Hepatocyte (in vitro differentiated cells): ENCODE measurements at regions not wholly inside any gene's neighbourhood (a gene's known extent, or its start where the extent isn't known, plus 50 kb on each side); places are given as distances from the start of the nearest gene placed in this dataset.
"Not testable (repeated sequence)": the region's sequence is repeated elsewhere in the genome, so short reads cannot be mapped to it uniquely, and the experiment has no call there.

ENCODE experiments used
- DNase-seq: peaks from one replicate; pipeline ENCODE4 v3.0.0-alpha.2; 2016; ENCODE audit warnings: low spot score
- H2AFZ ChIP-seq: fragments of 200-600 bp; sonication (generic); 2 replicates; pipeline ENCODE4 v1.6.0; 2016; ENCODE audit warnings: antibody characterized with exemption, mild to moderate bottlenecking
- H3K27ac ChIP-seq: fragments of 200-600 bp; sonication (generic); 2 replicates; pipeline ENCODE4 v1.5.1; 2016; ENCODE audit warnings: mild to moderate bottlenecking
- H3K27me3 ChIP-seq: fragments of 200-600 bp; sonication (generic); 2 replicates; pipeline ENCODE4 v1.6.1; 2016
- H3K36me3 ChIP-seq: fragments of 200-600 bp; sonication (generic); replicated peaks from 2 replicates; pipeline ENCODE4 v1.5.1; 2016; ENCODE audit warnings: low read depth; ENCODE audit not compliant: insufficient read depth
- H3K4me1 ChIP-seq: fragments of 200-600 bp; sonication (generic); 2 replicates; pipeline ENCODE4 v1.5.1; 2016; ENCODE audit warnings: mild to moderate bottlenecking, moderate library complexity; ENCODE audit not compliant: insufficient read depth
- H3K4me2 ChIP-seq: fragments of 200-600 bp; sonication (generic); 2 replicates; pipeline ENCODE4 v1.6.0; 2016
- H3K4me3 ChIP-seq: fragments of 200-600 bp; sonication (generic); 2 replicates; pipeline ENCODE4 v1.5.1; 2016; ENCODE audit warnings: mild to moderate bottlenecking
- H3K79me2 ChIP-seq: fragments of 200-600 bp; sonication (generic); 2 replicates; pipeline ENCODE4 v1.6.0; 2017; ENCODE audit warnings: mild to moderate bottlenecking
- H3K9me2 ChIP-seq: fragments of 200-600 bp; sonication (generic); replicated peaks from 2 replicates; pipeline ENCODE4 v1.6.0; 2017; ENCODE audit warnings: mild to moderate bottlenecking; ENCODE audit not compliant: insufficient read depth
- H3K9me3 ChIP-seq: fragments of 200-600 bp; sonication (generic); 2 replicates; pipeline ENCODE4 v1.5.1; 2016; ENCODE audit warnings: low read depth, mild to moderate bottlenecking
- H4K20me1 ChIP-seq: fragments of 200-600 bp; sonication (generic); 2 replicates; pipeline ENCODE4 v1.6.0; 2016; ENCODE audit warnings: mild to moderate bottlenecking; ENCODE audit not compliant: insufficient read depth, poor library complexity, severe bottlenecking
- CTCF ChIP-seq: fragments of 200-600 bp; sonication (generic); IDR thresholded peaks from 2 replicates; pipeline ENCODE4 v1.5.1; 2016; ENCODE audit warnings: antibody characterized with exemption, mild to moderate bottlenecking; ENCODE audit not compliant: poor library complexity
- EZH2 ChIP-seq: fragments of 200-600 bp; sonication (generic); IDR thresholded peaks from 2 replicates; pipeline ENCODE4 v1.6.1; 2016; ENCODE audit warnings: antibody characterized with exemption, mild to moderate bottlenecking, borderline replicate concordance
- EZH2phosphoT487 ChIP-seq: fragments of 200-600 bp; sonication (generic); IDR thresholded peaks from one replicate; pipeline ENCODE4 v1.6.1; 2018; ENCODE audit warnings: antibody characterized with exemption, mild to moderate bottlenecking, low read depth, moderate library complexity; ENCODE audit not compliant: unreplicated experiment, severe bottlenecking
- WGBS: methylation state at CpG from one replicate; pipeline ENCODE4 v1.1.6; 2016; ENCODE audit warnings: low lambda C conversion rate; ENCODE audit errors: missing lambda C conversion rate; 5-methylcytosine and 5-hydroxymethylcytosine counted together

- Histone ChIP-seq H3K36me3 (no peaks in the 10 kb centered on the region), H2AFZ (no peak overlapping the region), H3K4me3 (no peak overlapping the region), H3K4me1 (no peaks in the 10 kb centered on the region), H3K27me3 (no peaks in the 10 kb centered on the region), H3K79me2 (no peaks in the 10 kb centered on the region), H3K27ac (no peak overlapping the region), H4K20me1 (no peaks in the 10 kb centered on the region), H3K9me3 (no peaks in the 10 kb centered on the region), H3K4me2 (no peak overlapping the region), H3K9me2 (no peaks in the 10 kb centered on the region)
- TF ChIP-seq CTCF (no peak), EZH2phosphoT487 (no peak)
- WGBS, result 90% methylated on average over 2 of the region's 2 CpGs
- DNase-seq, result no peak
Observed at GRCh38 chr19:29042450-29042849, 170.5 kb downstream of the UQCRFS1 start.

GRCh38 chr19:29040951-29041350, 172.0 kb downstream of the UQCRFS1 start:
- no peaks in the 10 kb centered on the region for H3K9me2 ChIP-seq
- no peaks in the 10 kb centered on the region for H3K36me3 ChIP-seq
- no peaks in the 10 kb centered on the region for H3K27me3 ChIP-seq
- no peaks in the 10 kb centered on the region for H3K79me2 ChIP-seq
- no peak overlapping the region for H2AFZ ChIP-seq
- H3K4me3 ChIP-seq, result no peak overlapping the region
- no peaks in the 10 kb centered on the region for H3K4me1 ChIP-seq
- H3K4me2 ChIP-seq, result no peak overlapping the region
- TF ChIP-seq CTCF (no peak), EZH2phosphoT487 (no peak), EZH2 (no peak)
- DNase-seq, result no peak
- no peaks in the 10 kb centered on the region for H4K20me1 ChIP-seq
- H3K9me3 ChIP-seq, result no peaks in the 10 kb centered on the region
- no peak overlapping the region for H3K27ac ChIP-seq
- 62% methylated on average over 6 of the region's 6 CpGs for WGBS

- Histone ChIP-seq H3K27me3 (no peaks in the 10 kb centered on the region), H3K27ac (no peak overlapping the region), H3K79me2 (no peaks in the 10 kb centered on the region), H3K36me3 (no peaks in the 10 kb centered on the region), H4K20me1 (no peaks in the 10 kb centered on the region), H3K4me2 (no peak overlapping the region), H3K9me2 (no peaks in the 10 kb centered on the region), H3K9me3 (no peaks in the 10 kb centered on the region), H3K4me3 (no peak overlapping the region), H2AFZ (no peak overlapping the region), H3K4me1 (no peaks in the 10 kb centered on the region)
- WGBS, result 79% methylated on average over 7 of the region's 7 CpGs
- TF ChIP-seq EZH2phosphoT487, result no peak
- no peak for TF ChIP-seq EZH2
- TF ChIP-seq CTCF, result no peak
- no peak for DNase-seq
Observed at GRCh38 chr19:29040292-29040691, 172.7 kb downstream of the UQCRFS1 start.

GRCh38 chr19:29039036-29039435, 173.9 kb downstream of the UQCRFS1 start:
- H3K27me3 ChIP-seq, H3K79me2 ChIP-seq, H3K4me3 ChIP-seq, DNase-seq, H2AFZ ChIP-seq, H3K36me3 ChIP-seq, H3K4me1 ChIP-seq, H3K9me3 ChIP-seq, H3K4me2 ChIP-seq, H3K27ac ChIP-seq, H3K9me2 ChIP-seq, H4K20me1 ChIP-seq: not testable (repeated sequence)
- 89% methylated on average over 3 of the region's 3 CpGs for WGBS
